K562 (cell line): ENCODE measurements at regions not wholly inside any gene's neighbourhood (a gene's known extent, or its start where the extent isn't known, plus 50 kb on each side); places are given as distances from the start of the nearest gene placed in this dataset.

Experiments used
- ATAC-seq: fragments of 200-7000 bp; cut with Tn5 transposase; 3 replicates; pipeline ENCODE4 v1.9.1; 2020; ENCODE audit warnings: moderate library complexity
- BruUV-seq: library from RNA; stranded (reverse); fragments of 400-500 nt; replicated peaks from 2 replicates; lab custom pipeline; 2021; lab: Mats Ljungman, UMichigan
- CTCF ChIA-PET: fragments of 300-600 bp; formaldehyde crosslinking; extraction: SDS; loops from one replicate; lab custom pipeline; 2021; ENCODE audit warnings: low intra/inter-chr PET ratio; lab: Yijun Ruan, JAX
- POLR2A ChIA-PET: fragments of 300-600, 350-650 bp; sonication (Branson Sonifier 250); formaldehyde crosslinking; extraction: SDS; loops from one replicate; lab custom pipeline; 2021; ENCODE audit warnings: antibody characterized with exemption, inconsistent platforms; lab: Yijun Ruan, JAX
- DNase-seq, 4 experiments: peaks; one replicate each; pipeline versions ENCODE4 v3.0.0 to v3.0.0-alpha.2; 2011 to 2018; ENCODE audit warnings: low spot score in 3 of 4, mixed read lengths in 3 of 4; ENCODE audit errors: extremely low read depth in 1 of 4
- FAIRE-seq: peaks from 2 replicates; lab custom pipeline; 2011; peaks lifted over from hg19 to GRCh38; lab: Jason Lieb, UNC
- H2AFZ ChIP-seq: 2 replicates; pipeline ENCODE4 v1.6.0; 2011; ENCODE audit warnings: low read depth, low read length, control low read depth, inconsistent platforms
- H3K27ac ChIP-seq: fragments of 200-600 bp; 3 replicates; pipeline ENCODE4 v1.8.0; 2011; ENCODE audit warnings: low read depth, mild to moderate bottlenecking, control low read depth, inconsistent platforms, low read length, moderate library complexity, mixed read lengths; ENCODE audit errors: extremely low read depth
- H3K27me3 ChIP-seq, 2 experiments: fragments of 300-600 bp in 1 of 2; 2 replicates in 1 of 2; 3 replicates in 1 of 2; pipeline versions ENCODE4 v1.6.0 to v1.8.0; 2011; ENCODE audit warnings: inconsistent platforms in 2 of 2, low read length in 2 of 2, mild to moderate bottlenecking in 1 of 2, mixed read lengths in 1 of 2, moderate library complexity in 1 of 2; ENCODE audit not compliant: control insufficient read depth in 2 of 2, insufficient read depth in 2 of 2
- H3K36me3 ChIP-seq: fragments of 300-600 bp; 3 replicates; pipeline ENCODE4 v1.8.0; 2011; ENCODE audit warnings: mild to moderate bottlenecking, low read length, inconsistent platforms; ENCODE audit not compliant: control insufficient read depth, insufficient read depth
- H3K4me1 ChIP-seq, 2 experiments: fragments of 200-600 bp in 1 of 2; replicated peaks in 1 of 2; 2 replicates in 1 of 2; 3 replicates in 1 of 2; pipeline versions ENCODE4 v1.5.1 to v1.8.0; 2011; ENCODE audit warnings: inconsistent platforms in 2 of 2, low read length in 2 of 2, mild to moderate bottlenecking in 1 of 2, mixed read lengths in 1 of 2, moderate library complexity in 1 of 2; ENCODE audit not compliant: control insufficient read depth in 2 of 2, insufficient read depth in 2 of 2
- H3K4me2 ChIP-seq: 2 replicates; pipeline ENCODE4 v1.6.1; 2011; ENCODE audit warnings: low read length, control low read depth, inconsistent platforms, mixed read lengths; ENCODE audit not compliant: insufficient read depth
- H3K4me3 ChIP-seq: fragments of 200-600 bp; sonication (generic), shearing (Covaris generic); 2 replicates; pipeline ENCODE4 v1.5.1; 2016; ENCODE audit warnings: control low read depth, inconsistent platforms
- H3K79me2 ChIP-seq: fragments of 200-600 bp; 3 replicates; pipeline ENCODE4 v1.8.0; 2011; ENCODE audit warnings: low read length, inconsistent platforms; ENCODE audit not compliant: control insufficient read depth, insufficient read depth
- H3K9ac ChIP-seq, 2 experiments: 2 replicates each; pipeline versions ENCODE4 v1.6.0 to v1.6.1; 2011; ENCODE audit warnings: low read depth in 2 of 2, low read length in 2 of 2, control low read depth in 1 of 2, inconsistent platforms in 1 of 2, mild to moderate bottlenecking in 1 of 2, mixed read lengths in 1 of 2; ENCODE audit not compliant: insufficient read depth in 1 of 2
- H3K9me1 ChIP-seq: one replicate; pipeline ENCODE4 v1.6.0; 2011; ENCODE audit warnings: inconsistent platforms, mild to moderate bottlenecking, low read length, moderate library complexity; ENCODE audit not compliant: control insufficient read depth, insufficient read depth
- H3K9me3 ChIP-seq: replicated peaks from 2 replicates; pipeline ENCODE4 v1.5.1; 2011; ENCODE audit warnings: low read depth, low read length, inconsistent platforms; ENCODE audit not compliant: control insufficient read depth, insufficient read depth
- H4K20me1 ChIP-seq: replicated peaks from 2 replicates; pipeline ENCODE4 v1.6.1; 2011; ENCODE audit warnings: low read length, inconsistent platforms, mixed read lengths; ENCODE audit not compliant: control insufficient read depth, insufficient read depth
- CTCF ChIP-seq, 3 experiments: IDR thresholded peaks in 2 of 3; conservative IDR thresholded peaks in 1 of 3; 2 replicates each; pipeline ENCODE4 v1.5.1; 2011 to 2012; ENCODE audit warnings: low read length in 3 of 3, mild to moderate bottlenecking in 3 of 3, control low read depth in 2 of 3, improper control_type of control experiment in 1 of 3, inconsistent platforms in 1 of 3, low read depth in 1 of 3, mixed read lengths in 1 of 3, moderate library complexity in 1 of 3; ENCODE audit not compliant: insufficient read depth in 2 of 3
- ERF ChIP-seq: fragments of 450-650 bp; formaldehyde crosslinking; IDR thresholded peaks from 2 replicates; pipeline ENCODE4 v1.4.0; 2020; ENCODE audit warnings: mild to moderate bottlenecking, mixed read lengths
- ZBTB5 ChIP-seq: fragments of 450-650 bp; IDR thresholded peaks from 2 replicates; pipeline ENCODE4 v1.6.1; 2017; ENCODE audit warnings: antibody characterized with exemption
- ZHX1 ChIP-seq: fragments of 150-350 bp; conservative IDR thresholded peaks from 2 replicates; pipeline ENCODE4 v1.6.1; 2014; ENCODE audit warnings: low read length
- ZNF280B ChIP-seq: fragments of 250-450 bp; sonication (Bioruptor Pico); IDR thresholded peaks from 2 replicates; pipeline ENCODE4 v1.5.1; 2021; ENCODE audit warnings: mild to moderate bottlenecking
- ZNF586 ChIP-seq: fragments of 450-650 bp; formaldehyde crosslinking; conservative IDR thresholded peaks from 2 replicates; pipeline ENCODE4 v1.4.0; 2020; ENCODE audit warnings: mild to moderate bottlenecking, moderate library complexity
- WGBS: fragments of 100-300 bp; shearing (Covaris generic); methylation state at CpG from one replicate; pipeline ENCODE4 v1.1.6; 2016; ENCODE audit warnings: low coverage, mixed read lengths; ENCODE audit not compliant: insufficient coverage; ENCODE audit errors: missing lambda C conversion rate; 5-methylcytosine and 5-hydroxymethylcytosine counted together
- in situ Hi-C: fragments of 300-500 bp; cut with MboI; formaldehyde crosslinking; loops from 4 replicates; pipeline ENCODE4 v1.15.0; 2018; ENCODE audit warnings: inconsistent platforms, mixed read lengths
- intact Hi-C: fragments of 100-400 bp; cut with micrococcal nuclease; formaldehyde crosslinking; loops from 2 replicates; pipeline ENCODE4 v1.14.2; 2022

GRCh38 chr14:86038387-86039042 lies 508.6 kb downstream of the FLRT2 start:
- in situ Hi-C loops (no loop called here), intact Hi-C loops (no loop called here)
- Histone ChIP-seq H3K9me3 (no peaks in the 10 kb centered on the region), H3K79me2 (no peaks in the 10 kb centered on the region), H3K36me3 (no peaks in the 10 kb centered on the region), H3K4me2 (no peak overlapping the region), H3K9me1 (no peaks in the 10 kb centered on the region), H2AFZ (no peak overlapping the region), H3K27ac (no peak overlapping the region), H4K20me1 (no peaks in the 10 kb centered on the region), H3K27me3 (no peaks in the 10 kb centered on the region), H3K4me1 (no peaks in the 10 kb centered on the region), H3K9ac (no peak overlapping the region), H3K4me3 (no peak overlapping the region)
- no peak for TF ChIP-seq ERF
- TF ChIP-seq CTCF (IDR thresholded peaks at IDR 0.05 in 2 of 3, conservative IDR thresholded peaks at IDR 0.05 in 1 of 3; ENCODE audit: insufficient read depth in 2 of 3, low read depth in 1 of 3, low read length in 3 of 3) = peak in 2 of 3 experiments; percentile 12 to 38; a peak in 1 of 6 replicates
- FAIRE-seq (no peak), DNase-seq (peak; percentile 5 to 11 (median 8)), ATAC-seq (no peak)
- POLR2A ChIA-PET = interaction anchor here (0.6 kb wide), 1 partner anchor 32 kb away, joined by 4 read pairs; no protein-coding TSS in a partner anchor
- CTCF ChIA-PET = no interaction called here
- no TSS peak for BruUV-seq
- 5% methylated on average over 3 of the region's 4 CpGs for WGBS

- BruUV-seq = no TSS peak
- no peaks in the 10 kb centered on the region for H4K20me1 ChIP-seq
- FAIRE-seq = no peak
- TF ChIP-seq ZHX1 = no peak
- TF ChIP-seq ZNF280B (CRISPR knock-in tag) = no peak
- TF ChIP-seq ZBTB5 = no peak
- TF ChIP-seq ZNF586 (CRISPR knock-in tag) = no peak
These were observed 505.9 kb downstream of the FLRT2 start for GRCh38 chr14:86035882-86036281.

More at GRCh38 chr14:86035882-86036281, 505.9 kb downstream of the FLRT2 start:
- H3K36me3 ChIP-seq = no peaks in the 10 kb centered on the region
- DNase-seq (peak in 3 of 4 experiments; percentile 4 to 28 (median 16)), ATAC-seq (no peak)
- in situ Hi-C loops (no loop called here), intact Hi-C loops (no loop called here)
- no peaks in the 10 kb centered on the region for H3K9me3 ChIP-seq
- H2AFZ ChIP-seq = no peak overlapping the region
- no peaks in the 10 kb centered on the region for H3K9me1 ChIP-seq
- no peak overlapping the region for H3K27ac ChIP-seq
- H3K4me1 ChIP-seq = no peaks in the 10 kb centered on the region
- no peaks in the 10 kb centered on the region for H3K27me3 ChIP-seq
- H3K4me3 ChIP-seq = no peak overlapping the region
- ChIA-PET POLR2A (no interaction called here), CTCF (no interaction called here)
- no peak overlapping the region for H3K9ac ChIP-seq
- no peaks in the 10 kb centered on the region for H3K79me2 ChIP-seq
- WGBS = 0% methylated on average over 2 of the region's 2 CpGs
- H3K4me2 ChIP-seq = no peak overlapping the region
